Neural crest cell (in vitro differentiated cells): ENCODE measurements at regions not wholly inside any gene's neighbourhood (a gene's known extent, or its start where the extent isn't known, plus 50 kb on each side); places are given as distances from the start of the nearest gene placed in this dataset.

Experiments used
- DNase-seq: peaks from one replicate; pipeline ENCODE4 v3.0.0; 2021; ENCODE audit warnings: low read depth, mixed read lengths, low spot score
- H3K27ac Mint-ChIP-seq: one replicate; pipeline ENCODE4 v1.8.0; 2021; ENCODE audit warnings: mild to moderate bottlenecking, mixed read lengths; ENCODE audit not compliant: unreplicated experiment
- H3K27me3 Mint-ChIP-seq: 2 replicates; pipeline ENCODE4 v1.8.0; 2021; ENCODE audit warnings: low read depth, mild to moderate bottlenecking, mixed read lengths
- H3K36me3 Mint-ChIP-seq: 2 replicates; pipeline ENCODE4 v1.8.0; 2021; ENCODE audit warnings: low read depth, mild to moderate bottlenecking, mixed read lengths
- H3K4me1 Mint-ChIP-seq: 2 replicates; pipeline ENCODE4 v1.8.0; 2021; ENCODE audit warnings: mixed read lengths
- H3K4me3 Mint-ChIP-seq: one replicate; pipeline ENCODE4 v1.8.0; 2021; ENCODE audit warnings: mild to moderate bottlenecking, mixed read lengths
- H3K9me3 Mint-ChIP-seq: 2 replicates; pipeline ENCODE4 v1.8.0; 2021; ENCODE audit warnings: mixed read lengths
- TF ChIP-seq, protein P1 (sequence below): fragments of 200-600 bp; sonication (generic); conservative IDR thresholded peaks from 2 replicates; pipeline ENCODE4 v1.5.0; 2021; ENCODE audit warnings: antibody characterized with exemption, mild to moderate bottlenecking

DNA sequence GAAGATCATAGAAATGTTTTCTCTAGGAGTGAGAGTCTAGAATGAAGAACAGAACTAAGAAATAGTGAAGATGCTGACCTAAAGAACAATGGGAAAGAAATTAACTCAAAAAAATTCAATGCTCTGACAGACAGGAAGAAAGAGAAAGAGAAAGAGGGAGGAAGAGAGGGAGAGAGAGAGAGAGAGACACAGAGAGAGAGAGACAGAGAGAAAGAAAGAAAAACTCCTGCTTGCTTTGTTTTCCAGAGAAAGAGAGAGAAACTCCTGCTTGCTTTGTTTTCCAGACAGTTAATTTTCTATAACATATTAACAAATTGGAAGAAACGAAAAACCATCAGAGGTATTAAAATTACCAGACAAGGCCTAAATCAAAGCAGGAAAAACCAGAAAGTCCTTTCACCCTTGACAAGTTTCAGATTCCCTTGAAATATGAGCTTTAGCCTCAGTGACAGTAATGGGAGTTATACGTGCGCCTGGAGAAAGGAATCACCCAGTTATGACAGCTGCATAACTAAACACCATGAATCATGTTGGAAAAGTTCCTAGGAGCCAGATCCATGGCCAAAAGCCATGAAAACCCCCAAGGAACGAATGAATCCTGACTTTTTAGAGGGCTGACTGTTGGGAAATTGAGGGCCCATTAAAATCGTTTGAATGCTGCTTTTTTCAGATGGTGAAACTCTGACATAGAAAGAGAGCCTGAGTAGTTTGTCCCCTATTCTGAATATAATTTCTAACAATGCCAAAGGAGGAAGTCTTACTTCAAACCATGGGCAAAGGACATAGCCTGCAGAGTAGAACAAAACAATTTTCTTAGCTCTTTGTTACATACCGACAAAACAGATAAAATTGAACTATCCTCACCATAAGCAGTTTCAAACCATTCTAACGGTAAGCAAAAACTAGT is 228.6 kb upstream of the CHST9 start:
- no peak overlapping the region for H3K27ac Mint-ChIP-seq
- no peak overlapping the region for H3K4me3 Mint-ChIP-seq
- peaks cover 6% of the 10 kb centered on the region for H3K9me3 Mint-ChIP-seq
- H3K27me3 Mint-ChIP-seq = no peaks in the 10 kb centered on the region
- peaks cover 24% of the 10 kb centered on the region for H3K4me1 Mint-ChIP-seq
- no peak for DNase-seq
- TF ChIP-seq, protein P1, sequence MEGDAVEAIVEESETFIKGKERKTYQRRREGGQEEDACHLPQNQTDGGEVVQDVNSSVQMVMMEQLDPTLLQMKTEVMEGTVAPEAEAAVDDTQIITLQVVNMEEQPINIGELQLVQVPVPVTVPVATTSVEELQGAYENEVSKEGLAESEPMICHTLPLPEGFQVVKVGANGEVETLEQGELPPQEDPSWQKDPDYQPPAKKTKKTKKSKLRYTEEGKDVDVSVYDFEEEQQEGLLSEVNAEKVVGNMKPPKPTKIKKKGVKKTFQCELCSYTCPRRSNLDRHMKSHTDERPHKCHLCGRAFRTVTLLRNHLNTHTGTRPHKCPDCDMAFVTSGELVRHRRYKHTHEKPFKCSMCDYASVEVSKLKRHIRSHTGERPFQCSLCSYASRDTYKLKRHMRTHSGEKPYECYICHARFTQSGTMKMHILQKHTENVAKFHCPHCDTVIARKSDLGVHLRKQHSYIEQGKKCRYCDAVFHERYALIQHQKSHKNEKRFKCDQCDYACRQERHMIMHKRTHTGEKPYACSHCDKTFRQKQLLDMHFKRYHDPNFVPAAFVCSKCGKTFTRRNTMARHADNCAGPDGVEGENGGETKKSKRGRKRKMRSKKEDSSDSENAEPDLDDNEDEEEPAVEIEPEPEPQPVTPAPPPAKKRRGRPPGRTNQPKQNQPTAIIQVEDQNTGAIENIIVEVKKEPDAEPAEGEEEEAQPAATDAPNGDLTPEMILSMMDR = no peak
- no peaks in the 10 kb centered on the region for H3K36me3 Mint-ChIP-seq

DNA sequence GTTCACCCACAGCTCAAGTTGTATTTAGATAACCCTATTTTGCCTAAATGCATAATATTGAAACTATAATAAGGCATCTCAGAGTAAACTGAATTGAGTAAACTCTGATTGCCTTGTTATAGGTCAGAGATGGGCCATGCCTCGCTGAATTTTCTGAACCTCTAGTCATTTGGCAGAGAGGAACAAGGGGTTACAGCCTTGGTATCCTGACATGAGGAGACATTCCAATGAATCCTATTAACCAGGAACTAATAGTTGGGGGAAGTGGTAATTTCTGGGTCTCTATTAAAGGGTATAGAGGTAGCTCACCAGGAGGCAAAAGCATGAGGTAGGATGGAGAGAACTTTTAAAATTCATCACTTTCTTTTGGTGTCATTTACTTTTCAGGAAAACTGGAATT is 227.4 kb upstream of the CHST9 start:
- Mint-ChIP-seq H3K27ac (no peak overlapping the region), H3K9me3 (peaks cover 6% of the 10 kb centered on the region), H3K27me3 (no peaks in the 10 kb centered on the region), H3K4me3 (no peak overlapping the region), H3K4me1 (peaks cover 24% of the 10 kb centered on the region), H3K36me3 (no peaks in the 10 kb centered on the region)
- TF ChIP-seq, protein P1 = no peak
- no peak for DNase-seq

DNA sequence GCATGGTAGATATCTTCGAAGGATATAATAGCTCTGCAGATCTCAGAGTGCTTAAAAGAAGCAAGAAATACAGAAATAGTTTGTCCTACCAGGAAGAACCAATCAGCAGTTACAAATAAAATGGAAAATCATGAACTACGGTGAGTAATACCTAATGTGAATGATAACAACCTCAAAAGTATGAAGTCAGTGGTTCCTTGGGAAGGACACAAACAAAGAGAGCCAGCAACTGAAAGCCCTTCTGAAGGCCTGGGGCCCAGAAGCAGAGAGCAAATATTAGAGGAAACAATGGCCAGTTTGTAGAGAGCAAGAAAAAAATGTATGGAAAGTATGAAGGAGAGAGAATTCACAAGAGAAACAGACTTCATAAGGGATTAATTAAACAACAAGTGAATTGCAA is 226.8 kb upstream of the CHST9 start:
- H3K27ac Mint-ChIP-seq = no peak overlapping the region

DNA sequence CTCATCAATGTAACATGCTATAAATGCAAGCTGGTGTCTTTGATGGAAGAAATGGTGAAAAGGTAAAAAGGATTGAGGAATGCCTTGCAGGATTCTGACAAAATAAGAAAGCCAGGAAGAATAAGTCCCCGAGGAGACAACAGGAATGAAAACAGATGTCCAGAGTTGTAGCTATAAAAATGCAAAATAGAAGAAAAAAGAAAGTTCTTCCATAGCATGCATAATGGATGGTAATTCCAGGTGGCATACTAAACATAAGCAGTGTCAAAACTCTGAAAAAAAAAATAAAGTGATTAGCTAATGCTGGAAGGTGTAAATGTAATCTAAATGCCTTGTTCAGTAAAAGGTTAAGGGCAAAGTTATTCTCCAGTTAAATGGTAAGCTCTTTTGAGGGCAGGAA is 225.9 kb upstream of the CHST9 start:
- TF ChIP-seq, protein P1 = no peak
- H3K9me3 Mint-ChIP-seq = peaks cover 6% of the 10 kb centered on the region
- no peak overlapping the region for H3K4me3 Mint-ChIP-seq
- no peaks in the 10 kb centered on the region for H3K36me3 Mint-ChIP-seq
- DNase-seq = no peak
- no peaks in the 10 kb centered on the region for H3K27me3 Mint-ChIP-seq
- H3K27ac Mint-ChIP-seq = no peak overlapping the region
- peaks cover 24% of the 10 kb centered on the region for H3K4me1 Mint-ChIP-seq

More for the DNA sequence above, 226.8 kb upstream of the CHST9 start:
- no peaks in the 10 kb centered on the region for H3K27me3 Mint-ChIP-seq
- peaks cover 6% of the 10 kb centered on the region for H3K9me3 Mint-ChIP-seq
- peaks cover 24% of the 10 kb centered on the region for H3K4me1 Mint-ChIP-seq
- no peaks in the 10 kb centered on the region for H3K36me3 Mint-ChIP-seq
- TF ChIP-seq, protein P1 = no peak
- no peak overlapping the region for H3K4me3 Mint-ChIP-seq
- DNase-seq = no peak

DNA sequence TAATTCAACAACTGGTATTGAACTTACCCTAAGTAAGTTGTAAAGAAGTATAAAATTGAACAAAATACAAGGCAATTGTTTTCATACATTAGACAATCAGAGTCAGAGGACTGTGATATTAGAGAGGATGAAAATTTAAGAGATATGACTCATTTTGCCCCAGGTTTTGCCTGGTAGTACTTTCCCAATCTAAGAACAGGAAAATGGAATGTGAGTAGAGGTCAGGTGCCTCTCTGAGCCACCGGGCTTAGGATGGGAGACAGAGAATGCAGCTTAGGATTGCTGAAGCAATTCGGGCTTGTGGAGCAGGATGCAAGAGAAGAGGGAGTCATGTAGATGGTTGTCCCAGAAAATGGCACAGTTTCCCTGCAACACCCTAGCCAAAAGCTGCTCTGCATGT is 219.7 kb upstream of the CHST9 start:
- H3K27me3 Mint-ChIP-seq = no peaks in the 10 kb centered on the region
- no peak for DNase-seq
- TF ChIP-seq, protein P1 = no peak

More for the DNA sequence above, 219.7 kb upstream of the CHST9 start:
- peak overlapping the region; percentile 40 for H3K27ac Mint-ChIP-seq
- H3K4me3 Mint-ChIP-seq = no peak overlapping the region
- no peaks in the 10 kb centered on the region for H3K36me3 Mint-ChIP-seq
- no peaks in the 10 kb centered on the region for H3K4me1 Mint-ChIP-seq
- no peaks in the 10 kb centered on the region for H3K9me3 Mint-ChIP-seq
